GM21390 (cell line): ENCODE measurements at regions not wholly inside any gene's neighbourhood (a gene's known extent, or its start where the extent isn't known, plus 50 kb on each side); places are given as distances from the start of the nearest gene placed in this dataset.

Experiments
- ATAC-seq: cut with Tn5 transposase; IDR thresholded peaks from one replicate; pipeline ENCODE4 v1.9.1; 2021; ENCODE audit not compliant: unreplicated experiment

DNA sequence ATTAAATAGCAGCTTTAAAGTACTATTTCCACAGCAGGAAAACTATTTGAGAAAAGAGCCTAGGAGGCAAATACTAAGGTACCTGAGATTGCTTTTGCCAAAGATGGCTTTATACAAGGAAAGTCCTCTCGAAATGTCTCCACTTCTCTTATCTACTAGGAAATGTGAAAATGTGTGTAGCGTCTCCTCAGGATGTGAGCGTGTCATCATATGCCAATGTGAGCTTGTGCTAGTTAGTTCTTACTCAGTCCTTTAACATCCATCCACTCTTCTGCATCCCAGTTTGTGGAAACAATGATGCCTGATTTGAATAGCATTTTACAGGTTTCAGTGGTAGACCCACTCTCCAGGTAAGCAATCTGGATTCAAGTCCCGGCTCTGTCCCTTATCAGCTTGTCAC is 421.0 kb downstream of the DYNC2H1 start:
- no peak for ATAC-seq

GRCh38 chr11:103532133-103532788 is 423.0 kb downstream of the DYNC2H1 start:
- no peak for ATAC-seq

DNA sequence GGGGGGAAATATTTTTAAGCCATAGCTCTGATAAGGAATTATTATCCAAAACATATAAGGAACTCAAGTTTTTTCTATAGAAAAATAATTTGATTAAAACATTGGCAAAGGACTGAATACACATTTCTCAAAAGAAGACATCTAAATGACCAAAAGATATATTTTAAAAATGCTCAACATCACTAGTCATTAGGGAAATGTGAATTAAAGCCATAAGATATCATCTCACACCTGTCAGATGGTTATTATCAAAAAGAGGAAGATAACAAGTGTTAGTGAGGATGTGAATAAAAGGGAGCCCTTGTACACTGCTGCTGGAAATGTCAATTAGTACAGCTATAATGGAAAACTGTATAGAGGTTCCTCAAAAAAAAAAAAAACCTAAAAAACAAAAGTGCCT is 425.0 kb downstream of the DYNC2H1 start:
- ATAC-seq, result no peak

DNA sequence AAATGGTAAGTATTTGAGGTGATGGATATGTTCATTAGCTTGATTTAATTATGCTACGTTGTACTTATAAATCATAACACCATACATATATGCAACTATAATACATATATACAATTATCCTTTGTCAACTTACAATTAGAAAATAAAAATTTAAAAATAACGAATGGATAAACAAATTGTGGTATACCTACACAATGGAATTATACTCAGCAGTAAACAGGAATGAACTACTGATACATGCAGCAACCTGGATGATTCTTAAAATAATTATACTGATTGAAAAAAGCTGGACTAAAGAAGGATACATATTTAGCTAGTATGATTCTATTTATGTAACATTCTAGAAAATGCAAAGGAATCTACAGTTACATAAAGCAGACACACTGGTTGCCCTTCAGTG is 425.7 kb downstream of the DYNC2H1 start:
- ATAC-seq, result no peak

DNA sequence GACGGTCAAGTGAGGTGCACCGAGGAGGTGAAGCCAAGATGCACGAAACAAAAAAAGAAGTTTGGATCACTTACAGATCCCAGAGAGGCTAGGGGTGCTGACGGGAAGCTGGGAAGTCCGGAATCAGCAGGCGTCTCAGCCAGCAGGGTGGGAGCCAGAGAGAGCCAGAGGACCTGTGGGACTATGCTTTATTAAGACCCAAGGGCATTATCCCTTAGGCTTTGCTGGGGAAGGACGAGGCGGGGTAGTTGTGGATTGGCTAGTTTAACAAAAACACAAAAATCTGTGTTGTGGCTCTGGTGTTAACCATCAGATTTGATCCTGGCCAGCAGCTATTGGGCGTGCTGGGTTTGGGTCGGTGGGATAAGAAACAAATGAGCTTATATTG is 427.1 kb downstream of the DYNC2H1 start:
- no peak for ATAC-seq

DNA sequence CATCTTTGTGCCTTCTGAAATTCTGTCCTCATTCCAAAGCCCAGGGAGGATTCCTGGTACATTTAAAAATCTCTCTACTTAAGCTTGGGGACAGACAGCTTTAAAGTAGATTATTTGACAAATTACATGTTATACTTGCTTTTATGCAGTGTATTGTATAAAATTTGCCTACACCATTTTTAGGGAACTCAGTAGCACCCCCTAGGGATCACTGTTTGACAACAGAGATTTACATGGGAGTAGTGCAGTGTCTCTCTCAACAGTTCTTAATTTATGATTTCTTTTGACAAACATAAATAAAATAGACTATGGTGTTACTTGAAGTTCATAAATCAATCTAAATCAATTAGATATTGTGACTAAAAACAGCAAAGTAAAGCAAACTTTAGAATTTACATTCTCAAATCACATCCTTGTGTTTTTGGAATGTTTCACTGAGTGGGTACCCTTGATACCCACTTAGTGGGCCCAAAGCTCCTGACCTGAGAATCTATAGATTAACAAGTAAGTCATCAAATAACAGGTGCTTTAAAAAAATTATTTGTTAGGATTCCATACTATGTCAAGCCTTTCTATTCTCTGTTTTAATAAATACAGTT is 428.8 kb downstream of the DYNC2H1 start:
- ATAC-seq, result no peak

- ATAC-seq, result no peak
Measured at GRCh38 chr11:103539166-103539565, 429.9 kb downstream of the DYNC2H1 start.

DNA sequence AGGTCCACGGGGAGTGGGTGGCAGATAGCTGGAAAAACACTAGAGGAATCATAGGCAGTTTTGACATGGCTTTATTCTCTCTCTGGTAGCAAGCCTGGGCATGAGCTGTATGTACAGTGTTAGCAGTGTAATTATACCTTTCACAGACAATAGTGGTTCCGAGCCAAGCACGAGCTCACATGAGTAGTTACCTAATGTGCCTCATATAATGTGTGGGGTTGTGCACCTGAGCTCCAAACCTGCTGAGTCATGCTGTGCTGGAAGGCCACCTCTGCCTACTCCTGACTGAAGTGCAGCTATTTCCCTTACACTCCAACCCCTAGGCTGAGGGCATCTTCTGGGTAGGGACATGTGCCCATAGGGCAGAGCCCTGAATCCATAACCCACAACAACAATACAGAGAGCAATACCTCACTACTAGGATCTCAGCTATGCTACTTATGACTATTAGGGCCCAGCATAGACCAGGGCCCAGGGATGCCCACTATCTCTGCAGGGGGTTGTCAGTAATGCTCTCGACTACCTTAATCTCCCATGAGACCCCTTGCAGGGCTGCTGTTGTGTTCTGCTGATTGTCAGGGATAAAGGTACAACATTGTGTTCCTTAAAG is 432.1 kb downstream of the DYNC2H1 start:
- ATAC-seq, result no peak

- ATAC-seq, result no peak
Measured at GRCh38 chr11:103542851-103543250, 433.6 kb downstream of the DYNC2H1 start.

- no peak for ATAC-seq
Measured at GRCh38 chr11:103543456-103543855, 434.2 kb downstream of the DYNC2H1 start.

- ATAC-seq, result no peak
Measured at GRCh38 chr11:103544874-103545273, 435.6 kb downstream of the DYNC2H1 start.

GRCh38 chr11:103545551-103545950 is 436.3 kb downstream of the DYNC2H1 start:
- no peak for ATAC-seq

DNA sequence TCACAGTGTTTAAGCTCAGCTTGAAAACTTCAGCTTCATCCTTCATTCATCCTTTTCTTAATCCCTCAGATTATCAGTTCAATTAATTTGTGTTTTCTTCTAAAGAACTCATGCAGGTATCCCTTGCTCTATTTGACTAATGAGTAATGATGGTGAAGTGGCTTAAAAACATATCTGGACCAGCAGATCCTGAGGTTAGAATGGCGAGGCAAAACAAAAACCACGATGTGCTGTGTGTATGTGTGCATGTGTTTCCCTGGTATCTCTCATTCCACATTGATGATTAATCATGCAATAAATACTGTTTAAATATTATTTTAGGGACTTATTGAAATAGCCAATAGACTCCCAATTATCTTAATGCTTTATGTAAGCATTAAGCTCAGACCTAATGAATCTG is 437.0 kb downstream of the DYNC2H1 start:
- no peak for ATAC-seq

- no peak for ATAC-seq
Measured at GRCh38 chr11:103547024-103547423, 437.8 kb downstream of the DYNC2H1 start.

DNA sequence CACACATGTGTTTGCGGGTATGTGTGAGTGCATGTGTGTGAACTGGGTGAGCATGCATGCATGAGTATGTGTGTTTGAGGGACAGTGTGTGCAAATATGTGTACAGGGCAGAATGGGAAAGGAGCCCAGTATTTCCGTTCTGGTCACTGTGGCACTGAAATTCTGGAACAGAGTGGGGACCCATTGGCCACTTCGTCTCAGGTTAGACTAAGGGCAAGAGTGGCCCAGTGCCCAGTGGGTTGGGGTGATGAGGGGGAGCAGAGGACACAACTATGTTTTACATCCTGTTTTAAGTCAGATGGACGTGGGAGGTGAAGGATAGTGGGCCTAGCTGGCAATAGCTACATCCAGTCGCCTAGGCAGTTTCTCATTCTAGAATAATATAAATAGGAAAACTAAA is 438.5 kb downstream of the DYNC2H1 start:
- no peak for ATAC-seq

DNA sequence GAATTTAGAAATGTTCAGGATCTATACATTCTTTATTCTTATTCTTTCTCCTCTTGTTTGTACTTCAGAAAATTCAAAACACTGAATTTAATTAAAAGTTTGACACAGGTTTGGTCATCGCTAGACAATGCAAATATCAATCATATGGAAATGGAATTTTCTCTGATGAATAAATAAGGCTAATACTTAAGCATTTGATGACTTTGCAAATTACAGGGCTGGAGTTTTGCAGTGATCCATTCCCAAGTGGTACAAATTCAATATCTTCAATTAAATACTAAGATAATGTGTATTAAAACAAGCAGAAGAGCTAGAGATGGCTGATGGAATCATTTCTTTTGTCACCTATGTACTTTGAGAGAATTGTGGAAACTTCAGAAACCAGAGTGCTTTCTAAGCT is 439.6 kb downstream of the DYNC2H1 start:
- no peak for ATAC-seq

- ATAC-seq, result no peak
Measured at GRCh38 chr11:103550811-103551210, 441.6 kb downstream of the DYNC2H1 start.

DNA sequence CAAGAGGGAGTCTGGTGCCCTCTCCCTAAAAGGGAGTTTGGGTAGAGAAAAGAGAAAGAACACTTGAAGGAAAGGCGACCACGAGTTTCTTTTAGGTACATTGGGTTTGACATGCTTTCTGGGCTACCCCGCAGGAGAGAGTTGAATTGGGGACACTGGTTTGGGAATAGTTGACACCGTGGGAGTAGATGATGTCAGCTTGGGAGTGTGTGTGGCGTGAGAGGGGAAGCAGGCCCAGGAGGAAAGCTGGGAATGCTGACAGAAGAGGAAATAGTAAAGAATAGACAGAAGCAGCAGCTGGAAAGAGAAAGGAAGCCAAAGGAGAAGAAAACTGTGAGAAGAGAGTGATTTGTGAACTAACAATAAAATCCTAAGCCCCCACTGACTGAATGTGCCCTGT is 442.9 kb downstream of the DYNC2H1 start:
- ATAC-seq, result no peak

DNA sequence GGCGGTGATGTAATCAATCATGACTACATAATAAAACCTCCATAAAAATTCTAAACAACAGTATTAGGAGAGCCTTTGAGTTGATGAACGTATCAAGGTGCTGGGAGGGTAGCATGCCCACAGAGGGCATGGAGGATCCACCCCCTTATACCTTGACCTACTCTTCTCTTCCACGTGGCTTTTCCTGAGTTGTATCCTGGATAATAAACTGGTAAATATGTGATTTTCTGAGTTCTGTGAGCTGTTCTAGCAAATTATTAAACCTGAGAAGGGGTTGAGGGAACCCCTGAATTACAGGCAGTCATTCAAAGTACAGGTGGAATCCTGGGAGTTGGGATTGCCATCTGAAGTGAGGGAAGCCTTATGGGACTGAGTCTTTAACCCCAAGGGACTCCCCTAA is 446.9 kb downstream of the DYNC2H1 start:
- no peak for ATAC-seq

DNA sequence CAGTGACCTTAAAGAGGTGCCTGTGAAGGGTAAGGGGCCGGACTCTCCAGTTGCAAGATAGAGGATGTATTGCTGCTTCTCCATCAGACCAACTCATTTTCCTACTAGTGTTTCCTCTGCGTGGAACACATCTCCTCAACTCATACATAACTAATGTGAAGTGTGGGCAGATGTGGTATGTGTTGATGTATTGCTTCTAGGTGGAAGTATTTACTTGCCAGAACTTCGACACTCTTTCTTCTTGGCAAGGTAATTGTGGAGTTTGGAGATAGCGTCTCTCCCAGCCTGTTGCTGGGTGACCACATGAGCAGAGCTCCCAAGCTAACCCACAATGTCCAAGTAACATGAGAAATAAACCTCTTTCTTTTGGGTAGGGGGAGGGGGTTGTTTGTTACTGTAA is 456.9 kb downstream of the DYNC2H1 start:
- ATAC-seq, result no peak

- no peak for ATAC-seq
Measured at GRCh38 chr11:103581760-103582159, 454.7 kb upstream of the DDI1 start.

DNA sequence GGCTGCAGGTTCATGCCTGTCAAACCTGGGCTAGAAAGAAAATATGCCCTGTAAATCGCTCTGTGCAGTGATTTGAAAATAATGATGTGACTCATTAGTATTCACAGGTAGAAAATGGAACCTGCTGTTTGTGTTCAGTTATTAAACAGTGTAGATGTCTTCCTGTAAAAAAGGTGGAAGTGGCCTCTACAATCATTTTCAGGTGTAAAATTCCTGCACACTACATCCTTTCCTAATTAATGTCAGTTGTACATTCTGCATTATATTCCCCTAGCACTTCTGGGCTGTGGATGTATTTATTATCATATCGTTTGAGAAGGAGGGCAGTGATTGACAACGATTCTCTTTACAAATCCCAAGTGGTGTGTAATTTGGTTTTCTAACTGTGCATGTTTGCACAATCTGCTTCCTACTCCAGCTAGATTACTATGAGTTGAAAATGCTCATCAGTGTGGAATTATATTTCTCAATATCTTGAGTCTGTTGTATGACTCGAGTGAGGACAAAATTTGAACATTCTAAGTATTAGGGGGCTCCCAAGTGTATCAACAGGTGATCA is 454.0 kb upstream of the DDI1 start:
- ATAC-seq, result no peak
